HepG2 (cell line): ENCODE measurements at regions not wholly inside any gene's neighbourhood (a gene's known extent, or its start where the extent isn't known, plus 50 kb on each side); places are given as distances from the start of the nearest gene placed in this dataset.

Experiments used
- ATAC-seq: fragments of 200-7000 bp; cut with Tn5 transposase; 3 replicates; pipeline ENCODE4 v1.9.1; 2020; ENCODE audit warnings: mild to moderate bottlenecking, moderate library complexity
- BruUV-seq: library from RNA; stranded (reverse); fragments of 400-500 nt; replicated peaks from 2 replicates; lab custom pipeline; 2021; lab: Mats Ljungman, UMichigan
- CTCF ChIA-PET: fragments of 300-600 bp; formaldehyde crosslinking; extraction: SDS; loops from one replicate; lab custom pipeline; 2021; ENCODE audit warnings: low total read pairs, inconsistent platforms, low intra/inter-chr PET ratio; lab: Yijun Ruan, JAX
- POLR2A ChIA-PET: fragments of 350-600 bp; sonication (Branson Sonifier 250); formaldehyde crosslinking; loops from one replicate; lab custom pipeline; 2020; ENCODE audit warnings: antibody characterized with exemption, inconsistent platforms; lab: Yijun Ruan, JAX
- DNase-seq: peaks from one replicate; pipeline ENCODE4 v3.0.0-alpha.2; 2015; ENCODE audit warnings: low spot score
- FAIRE-seq: peaks from 3 replicates; lab custom pipeline; 2011; peaks lifted over from hg19 to GRCh38; lab: Jason Lieb, UNC
- H2AFZ ChIP-seq: one replicate; pipeline ENCODE4 v1.6.1; 2011; ENCODE audit warnings: low read length, inconsistent platforms
- H3K27ac ChIP-seq: fragments of 300-600 bp; 3 replicates; pipeline ENCODE4 v1.8.0; 2011; ENCODE audit warnings: mixed run types, mild to moderate bottlenecking, mixed read lengths, low read length, inconsistent platforms; ENCODE audit not compliant: insufficient read depth; ENCODE audit errors: extremely low read length
- H3K27me3 ChIP-seq, 2 experiments: fragments of 200-600 bp in 1 of 2; 2 replicates in 1 of 2; 3 replicates in 1 of 2; pipeline versions ENCODE4 v1.6.0 to v1.8.0; 2011; ENCODE audit warnings: low read length in 2 of 2, mild to moderate bottlenecking in 2 of 2, moderate library complexity in 2 of 2, inconsistent platforms in 1 of 2; ENCODE audit not compliant: insufficient read depth in 2 of 2, control insufficient read depth in 1 of 2
- H3K36me3 ChIP-seq, 2 experiments: fragments of 200-600 bp in 1 of 2; replicated peaks in 1 of 2; 2 replicates in 1 of 2; 3 replicates in 1 of 2; pipeline versions ENCODE4 v1.5.1 to v1.8.0; 2011; ENCODE audit warnings: low read length in 2 of 2, inconsistent platforms in 1 of 2; ENCODE audit not compliant: insufficient read depth in 2 of 2, control insufficient read depth in 1 of 2
- H3K4me1 ChIP-seq: 2 replicates; pipeline ENCODE4 v1.5.1; 2012; ENCODE audit warnings: low read length, inconsistent platforms; ENCODE audit not compliant: insufficient read depth
- H3K4me2 ChIP-seq: 2 replicates; pipeline ENCODE4 v1.6.0; 2011; ENCODE audit warnings: low read depth, low read length, inconsistent platforms
- H3K4me3 ChIP-seq, 3 experiments: fragments of 200-600 bp in 1 of 3; sonication (generic), shearing (Covaris generic) in 1 of 3; replicated peaks in 1 of 3; 2 replicates each; pipeline ENCODE4 v1.5.1; 2011 to 2016; ENCODE audit warnings: low read length in 3 of 3, inconsistent platforms in 2 of 3, low read depth in 2 of 3, mild to moderate bottlenecking in 2 of 3, control low read depth in 1 of 3, mixed read lengths in 1 of 3; ENCODE audit not compliant: insufficient read depth in 1 of 3
- H3K79me2 ChIP-seq: one replicate; pipeline ENCODE4 v1.6.1; 2011; ENCODE audit warnings: low read length, inconsistent platforms; ENCODE audit not compliant: insufficient read depth
- H3K9ac ChIP-seq: 2 replicates; pipeline ENCODE4 v1.6.0; 2011; ENCODE audit warnings: mild to moderate bottlenecking, low read depth, low read length, inconsistent platforms; ENCODE audit not compliant: insufficient read depth
- H3K9me3 ChIP-seq: 2 replicates; pipeline ENCODE4 v1.5.1; 2012; ENCODE audit warnings: mild to moderate bottlenecking, low read length
- H4K20me1 ChIP-seq: 2 replicates; pipeline ENCODE4 v1.6.0; 2011; ENCODE audit warnings: inconsistent platforms, mild to moderate bottlenecking, low read length, moderate library complexity; ENCODE audit not compliant: insufficient read depth
- ARNT ChIP-seq: fragments of 450-650 bp; IDR thresholded peaks from 2 replicates; pipeline ENCODE4 v1.6.1; 2017
- BORCS8-MEF2B ChIP-seq: sonication (generic); formaldehyde crosslinking; IDR thresholded peaks from 2 replicates; pipeline ENCODE4 v1.8.0; 2022; ENCODE audit warnings: mild to moderate bottlenecking, missing genetic modification reagents
- DMAP1 ChIP-seq: IDR thresholded peaks from 2 replicates; pipeline ENCODE4 v1.6.1; 2016
- GABPA ChIP-seq, 2 experiments: IDR thresholded peaks; 2 replicates each; pipeline ENCODE4 v1.6.1; 2011 to 2016; ENCODE audit warnings: low read depth in 2 of 2, low read length in 1 of 2, missing biosample characterization in 1 of 2, missing genetic modification characterization in 1 of 2
- HDAC6 ChIP-seq: fragments of 200-600 bp; sonication (generic); IDR thresholded peaks from 2 replicates; pipeline ENCODE4 v1.7.0; 2017; ENCODE audit warnings: mild to moderate bottlenecking, antibody characterized with exemption, low read length, low read depth
- MLX ChIP-seq: IDR thresholded peaks from 2 replicates; pipeline ENCODE4 v1.6.1; 2016
- MLXIP ChIP-seq: sonication (generic); formaldehyde crosslinking; IDR thresholded peaks from 2 replicates; pipeline ENCODE4 v1.9.0; 2021; ENCODE audit warnings: missing genetic modification reagents, borderline replicate concordance
- MTA3 ChIP-seq: sonication (generic); formaldehyde crosslinking; IDR thresholded peaks from 2 replicates; pipeline ENCODE4 v1.4.0; 2020; ENCODE audit warnings: missing genetic modification reagents
- ZMYM3 ChIP-seq: sonication (generic); formaldehyde crosslinking; IDR thresholded peaks from 2 replicates; pipeline ENCODE4 v1.5.1; 2020; ENCODE audit warnings: mild to moderate bottlenecking, missing genetic modification reagents
- ZMYM4 ChIP-seq: sonication (generic); formaldehyde crosslinking; IDR thresholded peaks from 2 replicates; pipeline ENCODE4 v1.8.1; 2023; ENCODE audit warnings: mild to moderate bottlenecking, missing genetic modification reagents
- ZNF205 ChIP-seq: IDR thresholded peaks from 2 replicates; pipeline ENCODE4 v1.6.1; 2018; ENCODE audit warnings: missing biosample characterization, missing genetic modification reagents
- ZNF781 ChIP-seq: sonication (generic); formaldehyde crosslinking; IDR thresholded peaks from 2 replicates; pipeline ENCODE4 v1.5.1; 2020; ENCODE audit warnings: borderline replicate concordance, mild to moderate bottlenecking, missing genetic modification reagents; ENCODE audit errors: not compliant biosample characterization
- ZSCAN30 ChIP-seq: sonication (generic); formaldehyde crosslinking; IDR thresholded peaks from 2 replicates; pipeline ENCODE4 v1.5.0; 2020; ENCODE audit warnings: mild to moderate bottlenecking, missing genetic modification reagents
- WGBS: methylation state at CpG from one replicate; pipeline ENCODE4 v1.1.6; 2017; ENCODE audit warnings: low lambda C conversion rate; 5-methylcytosine and 5-hydroxymethylcytosine counted together
- in situ Hi-C: cut with HindIII; loops from 2 replicates; pipeline ENCODE4 v1.10.0; 2017; ENCODE audit warnings: low pct_unique_long_range_greater_than_20kb; ENCODE audit not compliant: extremely low pct_ligation_motif_present
- intact Hi-C: fragments of 100-400 bp; cut with micrococcal nuclease; formaldehyde crosslinking; loops from one replicate; pipeline ENCODE4 v1.10.0; 2022; ENCODE audit not compliant: unreplicated experiment

- FAIRE-seq (no peak), DNase-seq (no peak)
- no peak overlapping the region for H3K27ac ChIP-seq
- in situ Hi-C loops: no loop called here
- no peaks in the 10 kb centered on the region for H3K36me3 ChIP-seq
- ChIA-PET POLR2A (no interaction called here), CTCF (no interaction called here)
- H3K79me2 ChIP-seq: no peaks in the 10 kb centered on the region
- H3K4me3 ChIP-seq: no peak overlapping the region
- H2AFZ ChIP-seq: no peak overlapping the region
- WGBS: 56% methylated on average over 3 of the region's 3 CpGs
- no TSS peak for BruUV-seq
- no peaks in the 10 kb centered on the region for H4K20me1 ChIP-seq
- no peaks in the 10 kb centered on the region for H3K9me3 ChIP-seq
- no peaks in the 10 kb centered on the region for H3K27me3 ChIP-seq
- H3K9ac ChIP-seq: no peak overlapping the region
- TF ChIP-seq DMAP1 (CRISPR knock-in tag) (no peak), ZMYM3 (CRISPR knock-in tag) (no peak)
- TF ChIP-seq, all 625 proteins: peak for 0
- ATAC-seq: no peak
- no peak overlapping the region for H3K4me2 ChIP-seq
- H3K4me1 ChIP-seq: no peaks in the 10 kb centered on the region
- intact Hi-C loops: no loop called here
These were observed 340.4 kb downstream of the SLC6A15 start for GRCh38 chr12:84572196-84572595.

- no TSS peak for BruUV-seq
- no peak for FAIRE-seq
- 3% methylated on average over 3 of the region's 3 CpGs for WGBS
These were observed 350.3 kb downstream of the SLC6A15 start for GRCh38 chr12:84562331-84562730.

More at GRCh38 chr12:84562331-84562730, 350.3 kb downstream of the SLC6A15 start:
- no peaks in the 10 kb centered on the region for H3K27me3 ChIP-seq
- ChIA-PET POLR2A (no interaction called here), CTCF (no interaction called here)
- H3K36me3 ChIP-seq: no peaks in the 10 kb centered on the region
- no peaks in the 10 kb centered on the region for H3K79me2 ChIP-seq
- ATAC-seq: no peak
- H4K20me1 ChIP-seq: no peaks in the 10 kb centered on the region
- in situ Hi-C loops: no loop called here
- H3K9ac ChIP-seq: no peak overlapping the region
- intact Hi-C loops: no loop called here
- H2AFZ ChIP-seq: no peak overlapping the region
- no peak for TF ChIP-seq MTA3 (CRISPR knock-in tag)
- no peak for TF ChIP-seq ZNF781
- TF ChIP-seq MLX: no peak
- TF ChIP-seq HDAC6: no peak
- TF ChIP-seq MLXIP (CRISPR knock-in tag): no peak
- TF ChIP-seq GABPA (IDR thresholded peaks at IDR 0.05; ENCODE audit: low read depth, low read length): no peak
- TF ChIP-seq GABPA (CRISPR knock-in tag; IDR thresholded peaks at IDR 0.05; ENCODE audit: low read depth): no peak
- no peak for TF ChIP-seq ZNF205 (CRISPR knock-in tag)
- TF ChIP-seq BORCS8-MEF2B: no peak
- TF ChIP-seq ZSCAN30 (CRISPR knock-in tag): no peak
- TF ChIP-seq ZMYM4: no peak
- no peak for TF ChIP-seq ARNT
- H3K4me3 ChIP-seq: no peak overlapping the region
- no peaks in the 10 kb centered on the region for H3K4me1 ChIP-seq
- no peak overlapping the region for H3K4me2 ChIP-seq
- no peak for DNase-seq
- no peak overlapping the region for H3K27ac ChIP-seq
- H3K9me3 ChIP-seq: peaks cover 7% of the 10 kb centered on the region
